Panc1 (cell line): ENCODE measurements at regions not wholly inside any gene's neighbourhood (a gene's known extent, or its start where the extent isn't known, plus 50 kb on each side); places are given as distances from the start of the nearest gene placed in this dataset.

Source experiments
- TCF7L2 ChIP-seq: IDR thresholded peaks from 2 replicates; pipeline ENCODE4 v1.6.1; 2011; ENCODE audit warnings: mild to moderate bottlenecking, low read depth, low read length, inconsistent platforms
- TF ChIP-seq, protein P1 (sequence below): fragments of 450-650 bp; IDR thresholded peaks from 2 replicates; pipeline ENCODE4 v1.5.1; 2017; ENCODE audit warnings: mild to moderate bottlenecking
- TF ChIP-seq, protein P2 (sequence below), 2 experiments: IDR thresholded peaks; 2 replicates each; pipeline ENCODE4 v1.6.1; 2011 to 2012; ENCODE audit warnings: low read depth in 2 of 2, control low read depth in 1 of 2, low read length in 1 of 2, mild to moderate bottlenecking in 1 of 2, moderate library complexity in 1 of 2; ENCODE audit not compliant: insufficient read depth in 1 of 2

DNA sequence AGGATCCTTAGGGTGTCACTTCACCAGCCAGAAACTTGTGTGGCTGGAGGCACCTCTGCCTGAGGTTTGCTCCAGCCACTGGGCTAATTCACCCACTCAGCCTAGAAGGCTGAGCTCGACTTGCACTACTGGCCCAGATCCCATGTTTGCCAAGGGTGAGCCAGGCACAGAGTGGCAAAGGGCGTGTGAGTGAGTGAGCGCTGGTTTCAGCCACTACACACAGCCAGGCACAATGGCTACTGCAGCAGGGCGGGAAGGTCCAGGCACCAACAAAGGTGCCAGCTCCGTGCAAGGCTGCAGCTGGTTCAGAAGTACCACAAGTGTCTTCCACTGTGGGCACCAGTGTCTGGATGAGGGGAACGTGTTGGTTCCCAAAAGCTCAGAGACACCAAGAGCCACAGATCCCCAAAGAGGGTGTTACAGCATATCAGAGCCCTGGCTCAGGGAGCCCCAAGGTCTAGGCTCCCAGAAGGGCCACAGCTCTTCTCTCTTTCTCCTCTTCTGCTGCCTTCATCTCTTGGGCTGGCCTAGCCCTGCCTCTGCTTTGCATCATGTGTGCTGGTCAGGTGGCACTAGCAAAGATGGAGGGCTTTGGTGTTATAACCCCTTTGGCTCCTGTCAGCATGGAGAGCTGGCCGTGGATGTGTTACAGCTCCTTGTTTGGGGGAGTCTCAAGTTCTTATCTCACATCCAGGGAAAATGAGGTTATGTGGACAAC is 736.3 kb upstream of the KLHL1 start:
- TF ChIP-seq, protein P1, sequence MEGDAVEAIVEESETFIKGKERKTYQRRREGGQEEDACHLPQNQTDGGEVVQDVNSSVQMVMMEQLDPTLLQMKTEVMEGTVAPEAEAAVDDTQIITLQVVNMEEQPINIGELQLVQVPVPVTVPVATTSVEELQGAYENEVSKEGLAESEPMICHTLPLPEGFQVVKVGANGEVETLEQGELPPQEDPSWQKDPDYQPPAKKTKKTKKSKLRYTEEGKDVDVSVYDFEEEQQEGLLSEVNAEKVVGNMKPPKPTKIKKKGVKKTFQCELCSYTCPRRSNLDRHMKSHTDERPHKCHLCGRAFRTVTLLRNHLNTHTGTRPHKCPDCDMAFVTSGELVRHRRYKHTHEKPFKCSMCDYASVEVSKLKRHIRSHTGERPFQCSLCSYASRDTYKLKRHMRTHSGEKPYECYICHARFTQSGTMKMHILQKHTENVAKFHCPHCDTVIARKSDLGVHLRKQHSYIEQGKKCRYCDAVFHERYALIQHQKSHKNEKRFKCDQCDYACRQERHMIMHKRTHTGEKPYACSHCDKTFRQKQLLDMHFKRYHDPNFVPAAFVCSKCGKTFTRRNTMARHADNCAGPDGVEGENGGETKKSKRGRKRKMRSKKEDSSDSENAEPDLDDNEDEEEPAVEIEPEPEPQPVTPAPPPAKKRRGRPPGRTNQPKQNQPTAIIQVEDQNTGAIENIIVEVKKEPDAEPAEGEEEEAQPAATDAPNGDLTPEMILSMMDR, result no peak
- TF ChIP-seq, protein P2, sequence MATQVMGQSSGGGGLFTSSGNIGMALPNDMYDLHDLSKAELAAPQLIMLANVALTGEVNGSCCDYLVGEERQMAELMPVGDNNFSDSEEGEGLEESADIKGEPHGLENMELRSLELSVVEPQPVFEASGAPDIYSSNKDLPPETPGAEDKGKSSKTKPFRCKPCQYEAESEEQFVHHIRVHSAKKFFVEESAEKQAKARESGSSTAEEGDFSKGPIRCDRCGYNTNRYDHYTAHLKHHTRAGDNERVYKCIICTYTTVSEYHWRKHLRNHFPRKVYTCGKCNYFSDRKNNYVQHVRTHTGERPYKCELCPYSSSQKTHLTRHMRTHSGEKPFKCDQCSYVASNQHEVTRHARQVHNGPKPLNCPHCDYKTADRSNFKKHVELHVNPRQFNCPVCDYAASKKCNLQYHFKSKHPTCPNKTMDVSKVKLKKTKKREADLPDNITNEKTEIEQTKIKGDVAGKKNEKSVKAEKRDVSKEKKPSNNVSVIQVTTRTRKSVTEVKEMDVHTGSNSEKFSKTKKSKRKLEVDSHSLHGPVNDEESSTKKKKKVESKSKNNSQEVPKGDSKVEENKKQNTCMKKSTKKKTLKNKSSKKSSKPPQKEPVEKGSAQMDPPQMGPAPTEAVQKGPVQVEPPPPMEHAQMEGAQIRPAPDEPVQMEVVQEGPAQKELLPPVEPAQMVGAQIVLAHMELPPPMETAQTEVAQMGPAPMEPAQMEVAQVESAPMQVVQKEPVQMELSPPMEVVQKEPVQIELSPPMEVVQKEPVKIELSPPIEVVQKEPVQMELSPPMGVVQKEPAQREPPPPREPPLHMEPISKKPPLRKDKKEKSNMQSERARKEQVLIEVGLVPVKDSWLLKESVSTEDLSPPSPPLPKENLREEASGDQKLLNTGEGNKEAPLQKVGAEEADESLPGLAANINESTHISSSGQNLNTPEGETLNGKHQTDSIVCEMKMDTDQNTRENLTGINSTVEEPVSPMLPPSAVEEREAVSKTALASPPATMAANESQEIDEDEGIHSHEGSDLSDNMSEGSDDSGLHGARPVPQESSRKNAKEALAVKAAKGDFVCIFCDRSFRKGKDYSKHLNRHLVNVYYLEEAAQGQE (IDR thresholded peaks at IDR 0.05; ENCODE audit: insufficient read depth in 1 of 2, low read depth in 2 of 2, low read length in 1 of 2), result no peak
- TF ChIP-seq TCF7L2, result no peak
